GM13977 (cell line): ENCODE measurements at regions not wholly inside any gene's neighbourhood (a gene's known extent, or its start where the extent isn't known, plus 50 kb on each side); places are given as distances from the start of the nearest gene placed in this dataset.

ENCODE experiments used
- DNase-seq: peaks from one replicate; pipeline ENCODE4 v3.0.0; 2012; ENCODE audit warnings: low spot score
- CTCF ChIP-seq: IDR thresholded peaks from 2 replicates; pipeline ENCODE4 v1.5.1; 2012; ENCODE audit warnings: mild to moderate bottlenecking, control low read depth; ENCODE audit not compliant: insufficient read depth; ENCODE audit errors: extremely low read depth, missing control alignments
- in situ Hi-C: fragments of 300-500 bp; cut with MboI; formaldehyde crosslinking; loops from one replicate; pipeline ENCODE4 v1.12.0; 2022; ENCODE audit warnings: low sequenced_read_pairs, low pct_unique_long_range_greater_than_20kb, mixed read lengths, inconsistent platforms; ENCODE audit not compliant: unreplicated experiment

GRCh38 chr3:137820366-137820765 is 56.3 kb downstream of the SOX14 start:
- TF ChIP-seq CTCF, result no peak
- in situ Hi-C loops, result no loop called here
- DNase-seq, result no peak

DNA sequence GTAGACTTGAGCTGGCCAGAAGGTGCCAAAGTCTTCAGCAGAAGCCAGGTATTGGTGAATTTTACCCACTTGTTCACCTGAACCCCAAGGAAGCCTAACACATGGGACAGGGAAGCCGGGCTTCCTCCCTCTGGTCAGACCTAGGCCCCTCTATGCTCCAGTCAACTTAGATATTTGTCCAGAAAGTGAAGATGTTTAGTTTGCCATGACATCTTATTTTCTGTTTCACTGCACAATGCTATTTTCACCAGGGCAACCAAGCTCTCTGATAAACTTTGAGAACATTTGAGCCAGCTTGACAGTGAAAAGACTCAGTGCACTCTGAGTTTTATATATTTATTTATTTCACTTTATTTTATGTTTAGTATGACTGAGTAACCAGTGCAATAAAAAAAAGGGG is 71.0 kb downstream of the SOX14 start:
- no peak for DNase-seq
- in situ Hi-C loops, result no loop called here
- TF ChIP-seq CTCF, result no peak

GRCh38 chr3:137845194-137845593 is 81.1 kb downstream of the SOX14 start:
- TF ChIP-seq CTCF, result no peak
- in situ Hi-C loops, result no loop called here
- no peak for DNase-seq

DNA sequence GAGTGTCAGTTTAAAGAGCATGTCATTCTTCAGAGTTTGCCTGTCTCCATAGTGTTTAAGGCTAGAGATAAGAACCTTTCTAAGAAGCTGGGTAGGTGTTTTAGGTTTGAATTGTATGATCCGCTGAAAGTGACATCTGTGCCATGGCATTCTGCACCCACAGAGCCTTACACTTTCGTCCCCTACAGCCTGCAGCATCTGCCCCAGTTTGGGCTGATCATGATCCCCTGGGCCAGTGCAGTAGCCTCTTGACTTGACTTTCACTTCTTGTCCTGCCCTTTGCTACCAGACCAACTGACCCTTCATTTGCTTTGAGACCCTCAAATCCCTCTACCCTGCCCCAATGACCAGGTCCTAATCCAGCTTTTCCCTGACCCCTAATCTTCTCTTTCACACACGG is 81.6 kb downstream of the SOX14 start:
- TF ChIP-seq CTCF, result no peak
- DNase-seq, result no peak
- in situ Hi-C loops, result no loop called here

GRCh38 chr3:137852391-137852830 is 88.3 kb downstream of the SOX14 start:
- TF ChIP-seq CTCF, result no peak
- in situ Hi-C loops, result no loop called here
- no peak for DNase-seq

GRCh38 chr3:137854533-137855261 is 90.6 kb downstream of the SOX14 start:
- no peak for TF ChIP-seq CTCF
- DNase-seq, result no peak
- in situ Hi-C loops, result no loop called here
